ENCODE measurements at regions not wholly inside any gene's neighbourhood (a gene's known extent, or its start where the extent isn't known, plus 50 kb on each side); places are given as distances from the start of the nearest gene placed in this dataset.
"Not testable (repeated sequence)": the region's sequence is repeated elsewhere in the genome, so short reads cannot be mapped to it uniquely, and the experiment has no call there.

GRCh38 chr10:27328946-27329345 is 88.3 kb upstream of the ACBD5 start:
- Histone ChIP-seq H3K9me3 (no peaks in the 10 kb centered on the region), H3K4me3 (no peak overlapping the region), H3K4me1 (no peaks in the 10 kb centered on the region), H3K27me3 (no peaks in the 10 kb centered on the region), H3K27ac (no peak overlapping the region), H3K36me3 (ENCODE audit: low read depth, missing control alignments) (no peaks in the 10 kb centered on the region)
- intact Hi-C loops (cut with DNase I; ENCODE audit: low total_unique reads): no loop called here
- WGBS, 2 donors: 89 to 94% methylated on average over 1 of the region's 1 CpG
- TF ChIP-seq POLR2A (IDR thresholded peaks at IDR 0.05): no peak
- TF ChIP-seq CTCF (IDR thresholded peaks at IDR 0.05): no peak
- no peak for DNase-seq

- DNase-seq; H3K9me3 ChIP-seq; H3K4me1 ChIP-seq; H3K27me3 ChIP-seq; intact Hi-C loops (cut with DNase I; ENCODE audit: low total_unique reads); H3K4me3 ChIP-seq; H3K27ac ChIP-seq; H3K36me3 ChIP-seq (ENCODE audit: low read depth, missing control alignments): not testable (repeated sequence)
- WGBS, 2 donors: 90 to 95% methylated on average over 5 of the region's 5 CpGs
Observed at GRCh38 chr10:27326748-27327147, 86.2 kb upstream of the ACBD5 start.

GRCh38 chr10:27319752-27320431 is 79.3 kb upstream of the ACBD5 start:
- Histone ChIP-seq H3K27me3 (no peaks in the 10 kb centered on the region), H3K27ac (no peak overlapping the region), H3K9me3 (no peaks in the 10 kb centered on the region), H3K4me3 (peak overlapping the region; percentile 29 to 45), H3K36me3 (ENCODE audit: low read depth, missing control alignments) (no peaks in the 10 kb centered on the region), H3K4me1 (no peaks in the 10 kb centered on the region)
- TF ChIP-seq POLR2A (IDR thresholded peaks at IDR 0.05) (no peak), CTCF (IDR thresholded peaks at IDR 0.05) (no peak)
- intact Hi-C loops (cut with DNase I; ENCODE audit: low total_unique reads): no loop called here
- peak; percentile 54 for DNase-seq
- WGBS, 2 donors: 19 to 39% methylated on average over 19 to 35 of the region's 44 CpGs

- H3K36me3 ChIP-seq (ENCODE audit: low read depth, missing control alignments); H3K9me3 ChIP-seq; intact Hi-C loops (cut with DNase I; ENCODE audit: low total_unique reads); H3K27me3 ChIP-seq; DNase-seq; H3K27ac ChIP-seq; H3K4me1 ChIP-seq: not testable (repeated sequence)
- WGBS, 2 donors: 66 to 75% methylated on average over 5 of the region's 5 CpGs
- peak overlapping the region in 1 of 2 donors; percentile 45 for H3K4me3 ChIP-seq
Observed at GRCh38 chr10:27319139-27319538, 78.5 kb upstream of the ACBD5 start.

GRCh38 chr10:27315082-27315481 is 74.5 kb upstream of the ACBD5 start:
- H3K4me1 ChIP-seq; H3K27ac ChIP-seq; H3K36me3 ChIP-seq (ENCODE audit: low read depth, missing control alignments); H3K27me3 ChIP-seq; H3K4me3 ChIP-seq; intact Hi-C loops (cut with DNase I; ENCODE audit: low total_unique reads); DNase-seq; H3K9me3 ChIP-seq: not testable (repeated sequence)
- WGBS, 2 donors: 80 to 85% methylated on average over 2 of the region's 2 CpGs

GRCh38 chr10:27313586-27313985 is 73.0 kb upstream of the ACBD5 start:
- H3K9me3 ChIP-seq; H3K27me3 ChIP-seq; intact Hi-C loops (cut with DNase I; ENCODE audit: low total_unique reads); H3K36me3 ChIP-seq (ENCODE audit: low read depth, missing control alignments); H3K4me1 ChIP-seq; DNase-seq; H3K4me3 ChIP-seq; H3K27ac ChIP-seq: not testable (repeated sequence)
- WGBS, 2 donors: 45 to 55% methylated on average over 3 of the region's 3 CpGs

- Histone ChIP-seq H3K36me3 (ENCODE audit: low read depth, missing control alignments) (no peaks in the 10 kb centered on the region), H3K4me3 (no peak overlapping the region), H3K27me3 (no peaks in the 10 kb centered on the region), H3K9me3 (no peaks in the 10 kb centered on the region), H3K27ac (no peak overlapping the region), H3K4me1 (no peaks in the 10 kb centered on the region)
- TF ChIP-seq CTCF (IDR thresholded peaks at IDR 0.05): no peak
- intact Hi-C loops (cut with DNase I; ENCODE audit: low total_unique reads): no loop called here
- 90 to 94% methylated on average over 4 of the region's 4 CpGs for WGBS, 2 donors
- DNase-seq: no peak
Observed at GRCh38 chr10:27312854-27313253, 72.3 kb upstream of the ACBD5 start.

GRCh38 chr10:27311809-27312208 is 71.2 kb upstream of the ACBD5 start:
- H3K9me3 ChIP-seq; intact Hi-C loops (cut with DNase I; ENCODE audit: low total_unique reads); H3K4me1 ChIP-seq; DNase-seq; H3K36me3 ChIP-seq (ENCODE audit: low read depth, missing control alignments); H3K27me3 ChIP-seq; H3K27ac ChIP-seq: not testable (repeated sequence)
- 51 to 69% methylated on average over 20 of the region's 20 CpGs for WGBS, 2 donors
- H3K4me3 ChIP-seq: peak overlapping the region; percentile 4 to 15

GRCh38 chr10:27298522-27298850 is 57.9 kb upstream of the ACBD5 start:
- 74 to 79% methylated on average over 4 of the region's 4 CpGs for WGBS, 2 donors
- not testable (repeated sequence) for DNase-seq, H3K4me1 ChIP-seq

More at GRCh38 chr10:27298522-27298850, 57.9 kb upstream of the ACBD5 start:
- H3K27ac ChIP-seq; H3K27me3 ChIP-seq; intact Hi-C loops (cut with DNase I; ENCODE audit: low total_unique reads); H3K9me3 ChIP-seq; H3K4me3 ChIP-seq; H3K36me3 ChIP-seq (ENCODE audit: low read depth, missing control alignments): not testable (repeated sequence)
